Limb (tissue), 2 donors: ENCODE measurements at regions not wholly inside any gene's neighbourhood (a gene's known extent, or its start where the extent isn't known, plus 50 kb on each side); places are given as distances from the start of the nearest gene placed in this dataset.
"Not testable (repeated sequence)": the region's sequence is repeated elsewhere in the genome, so short reads cannot be mapped to it uniquely, and the experiment has no call there.

Experiments
- DNase-seq, 2 donors: peaks; one replicate each; pipeline ENCODE4 v3.0.0-alpha.2; 2016; ENCODE audit errors: extremely low spot score in 2 of 2

- not testable (repeated sequence) for DNase-seq
Observed at GRCh38 chr1:172799804-172800203, 140.9 kb downstream of the FASLG start.

GRCh38 chr1:172801771-172802322 is 142.9 kb downstream of the FASLG start:
- DNase-seq = no peak

- DNase-seq = no peak
Observed at GRCh38 chr1:172809750-172810149, 150.8 kb downstream of the FASLG start.

GRCh38 chr1:172810480-172811175 is 151.7 kb downstream of the FASLG start:
- no peak for DNase-seq

- no peak for DNase-seq
Observed at GRCh38 chr1:172811694-172812093, 152.8 kb downstream of the FASLG start.

GRCh38 chr1:172812118-172812517 is 153.2 kb downstream of the FASLG start:
- no peak for DNase-seq

GRCh38 chr1:172813330-172813729 is 154.4 kb downstream of the FASLG start:
- no peak for DNase-seq

GRCh38 chr1:172814428-172814827 is 155.5 kb downstream of the FASLG start:
- no peak for DNase-seq

GRCh38 chr1:172815740-172816139 is 156.8 kb downstream of the FASLG start:
- no peak for DNase-seq

GRCh38 chr1:172818841-172819527 is 160.1 kb downstream of the FASLG start:
- no peak for DNase-seq

- DNase-seq = no peak
Observed at GRCh38 chr1:172820475-172821158, 161.7 kb downstream of the FASLG start.

- DNase-seq = no peak
Observed at GRCh38 chr1:172821609-172822274, 162.8 kb downstream of the FASLG start.

GRCh38 chr1:172822886-172823285 is 164.0 kb downstream of the FASLG start:
- DNase-seq = no peak

- no peak for DNase-seq
Observed at GRCh38 chr1:172823534-172823933, 164.6 kb downstream of the FASLG start.

GRCh38 chr1:172824209-172824608 is 165.3 kb downstream of the FASLG start:
- DNase-seq = no peak

- peak in 1 of 2 donors; percentile 85 for DNase-seq
Observed at GRCh38 chr1:172826096-172826741, 167.3 kb downstream of the FASLG start.

- DNase-seq = no peak
Observed at GRCh38 chr1:172827301-172827700, 168.4 kb downstream of the FASLG start.

GRCh38 chr1:172827841-172828240 is 168.9 kb downstream of the FASLG start:
- no peak for DNase-seq

GRCh38 chr1:172832006-172832725 is 173.3 kb downstream of the FASLG start:
- DNase-seq = no peak

- DNase-seq = no peak
Observed at GRCh38 chr1:172833954-172834353, 175.1 kb downstream of the FASLG start.
